GM06990 (cell line): ENCODE measurements at regions not wholly inside any gene's neighbourhood (a gene's known extent, or its start where the extent isn't known, plus 50 kb on each side); places are given as distances from the start of the nearest gene placed in this dataset.

Experiments used
- DNase-seq: peaks from one replicate; pipeline ENCODE4 v3.0.0-alpha.2; 2011; ENCODE audit not compliant: insufficient read length; ENCODE audit errors: extremely low read depth
- H3K27me3 ChIP-seq: replicated peaks from 2 replicates; pipeline ENCODE4 v1.6.0; 2011; ENCODE audit warnings: low read length; ENCODE audit not compliant: control insufficient read depth, insufficient read depth
- H3K36me3 ChIP-seq: 2 replicates; pipeline ENCODE4 v1.5.1; 2011; ENCODE audit warnings: low read length; ENCODE audit not compliant: control insufficient read depth, insufficient read depth
- H3K4me3 ChIP-seq: replicated peaks from 2 replicates; pipeline ENCODE4 v1.5.1; 2011; ENCODE audit warnings: low read depth, mild to moderate bottlenecking, control low read depth, low read length
- CTCF ChIP-seq: IDR thresholded peaks from 2 replicates; pipeline ENCODE4 v1.5.1; 2011; ENCODE audit warnings: low read length, control low read depth, mild to moderate bottlenecking, inconsistent platforms; ENCODE audit not compliant: insufficient read depth, poor library complexity, severe bottlenecking

GRCh38 chr13:89816404-89816803 lies 1531.1 kb upstream of the MIR17HG start:
- no peak for DNase-seq
- TF ChIP-seq CTCF: no peak
- no peak overlapping the region for H3K4me3 ChIP-seq
- no peaks in the 10 kb centered on the region for H3K36me3 ChIP-seq
- no peaks in the 10 kb centered on the region for H3K27me3 ChIP-seq

- no peaks in the 10 kb centered on the region for H3K27me3 ChIP-seq
- DNase-seq: no peak
Measured at GRCh38 chr13:89822467-89822866, 1525.0 kb upstream of the MIR17HG start.

GRCh38 chr13:89827552-89827951 lies 1519.9 kb upstream of the MIR17HG start:
- TF ChIP-seq CTCF: no peak

More at GRCh38 chr13:89822467-89822866, 1525.0 kb upstream of the MIR17HG start:
- H3K4me3 ChIP-seq: no peak overlapping the region
- no peak for TF ChIP-seq CTCF
- no peaks in the 10 kb centered on the region for H3K36me3 ChIP-seq

GRCh38 chr13:89828506-89828905 lies 1519.0 kb upstream of the MIR17HG start:
- Histone ChIP-seq H3K36me3 (no peaks in the 10 kb centered on the region), H3K27me3 (no peaks in the 10 kb centered on the region), H3K4me3 (no peak overlapping the region)
- TF ChIP-seq CTCF: no peak
- no peak for DNase-seq

More at GRCh38 chr13:89827552-89827951, 1519.9 kb upstream of the MIR17HG start:
- Histone ChIP-seq H3K36me3 (no peaks in the 10 kb centered on the region), H3K4me3 (no peak overlapping the region), H3K27me3 (no peaks in the 10 kb centered on the region)
- no peak for DNase-seq

- Histone ChIP-seq H3K36me3 (no peaks in the 10 kb centered on the region), H3K4me3 (no peak overlapping the region), H3K27me3 (no peaks in the 10 kb centered on the region)
- TF ChIP-seq CTCF: no peak
- no peak for DNase-seq
Measured at GRCh38 chr13:89831157-89831556, 1516.3 kb upstream of the MIR17HG start.

- H3K27me3 ChIP-seq: no peaks in the 10 kb centered on the region
- H3K4me3 ChIP-seq: no peak overlapping the region
- no peaks in the 10 kb centered on the region for H3K36me3 ChIP-seq
- DNase-seq: no peak
- TF ChIP-seq CTCF: no peak
Measured at GRCh38 chr13:89832827-89833226, 1514.7 kb upstream of the MIR17HG start.
